ENCODE measurements at regions not wholly inside any gene's neighbourhood (a gene's known extent, or its start where the extent isn't known, plus 50 kb on each side); places are given as distances from the start of the nearest gene placed in this dataset.

DNA sequence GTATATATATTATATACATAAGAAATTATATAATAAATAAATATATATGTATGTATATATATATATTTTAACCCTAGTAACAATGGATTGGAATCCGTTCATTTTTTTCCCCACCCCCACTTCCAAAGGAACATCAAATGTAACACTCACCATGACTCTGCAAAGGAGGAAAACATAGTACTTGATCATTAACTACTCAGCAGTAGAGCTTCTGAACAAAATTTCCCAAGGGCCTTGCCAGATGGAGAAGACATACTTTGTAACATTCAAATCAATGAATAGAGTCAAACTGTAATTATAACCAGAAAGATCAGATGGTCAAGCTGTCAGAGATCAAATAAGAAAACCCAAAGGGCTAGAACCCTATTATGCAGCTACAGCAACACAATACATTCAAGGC is 126.0 kb upstream of the CNTN1 start:
- no peak for DNase-seq (ENCODE audit: low read depth)
- TF ChIP-seq POLR2A (IDR thresholded peaks at IDR 0.05; ENCODE audit: extremely low read depth, insufficient read length) (no peak), MAX (IDR thresholded peaks at IDR 0.05; ENCODE audit: low read depth, low read length) (no peak), MYC (IDR thresholded peaks at IDR 0.05; ENCODE audit: low read depth, low read length) (no peak)
- TF ChIP-seq, protein P1, sequence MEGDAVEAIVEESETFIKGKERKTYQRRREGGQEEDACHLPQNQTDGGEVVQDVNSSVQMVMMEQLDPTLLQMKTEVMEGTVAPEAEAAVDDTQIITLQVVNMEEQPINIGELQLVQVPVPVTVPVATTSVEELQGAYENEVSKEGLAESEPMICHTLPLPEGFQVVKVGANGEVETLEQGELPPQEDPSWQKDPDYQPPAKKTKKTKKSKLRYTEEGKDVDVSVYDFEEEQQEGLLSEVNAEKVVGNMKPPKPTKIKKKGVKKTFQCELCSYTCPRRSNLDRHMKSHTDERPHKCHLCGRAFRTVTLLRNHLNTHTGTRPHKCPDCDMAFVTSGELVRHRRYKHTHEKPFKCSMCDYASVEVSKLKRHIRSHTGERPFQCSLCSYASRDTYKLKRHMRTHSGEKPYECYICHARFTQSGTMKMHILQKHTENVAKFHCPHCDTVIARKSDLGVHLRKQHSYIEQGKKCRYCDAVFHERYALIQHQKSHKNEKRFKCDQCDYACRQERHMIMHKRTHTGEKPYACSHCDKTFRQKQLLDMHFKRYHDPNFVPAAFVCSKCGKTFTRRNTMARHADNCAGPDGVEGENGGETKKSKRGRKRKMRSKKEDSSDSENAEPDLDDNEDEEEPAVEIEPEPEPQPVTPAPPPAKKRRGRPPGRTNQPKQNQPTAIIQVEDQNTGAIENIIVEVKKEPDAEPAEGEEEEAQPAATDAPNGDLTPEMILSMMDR (IDR thresholded peaks at IDR 0.05; ENCODE audit: low read depth, low read length), result no peak
- H3K4me3 ChIP-seq (ENCODE audit: low read depth, low read length), result no peak overlapping the region

DNA sequence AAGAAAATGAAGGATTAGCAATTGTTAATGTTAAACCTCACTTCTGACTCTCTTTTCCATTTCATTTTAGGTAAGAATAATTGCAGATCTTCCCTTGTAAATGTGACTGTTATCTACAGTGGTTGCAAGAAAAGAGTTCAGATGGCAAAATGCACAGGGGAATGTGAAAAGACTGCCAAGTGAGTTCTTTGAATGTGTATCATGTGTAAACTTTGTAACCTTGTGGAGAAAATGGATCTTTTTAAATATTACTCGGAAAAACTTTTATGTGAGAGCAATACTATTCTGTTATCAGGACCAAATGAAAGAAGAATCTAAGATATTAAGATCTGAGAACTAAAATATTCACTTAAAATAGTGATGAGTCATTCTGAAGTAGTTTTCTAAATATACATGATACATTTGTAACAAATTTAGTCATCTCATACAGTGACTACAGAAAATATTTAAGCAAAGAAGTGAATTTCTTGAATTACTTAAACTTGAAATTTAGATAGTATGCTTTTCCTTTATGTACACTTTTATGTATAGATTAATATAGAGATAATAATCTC is 122.5 kb upstream of the CNTN1 start:
- no peak overlapping the region for H3K4me3 ChIP-seq (ENCODE audit: low read depth, low read length)
- no peak for DNase-seq (ENCODE audit: low read depth)
- no peak for TF ChIP-seq MYC (IDR thresholded peaks at IDR 0.05; ENCODE audit: low read depth, low read length)
- no peak for TF ChIP-seq MAX (IDR thresholded peaks at IDR 0.05; ENCODE audit: low read depth, low read length)
- no peak for TF ChIP-seq POLR2A (IDR thresholded peaks at IDR 0.05; ENCODE audit: extremely low read depth, insufficient read length)
- TF ChIP-seq, protein P1 (IDR thresholded peaks at IDR 0.05; ENCODE audit: low read depth, low read length), result no peak

DNA sequence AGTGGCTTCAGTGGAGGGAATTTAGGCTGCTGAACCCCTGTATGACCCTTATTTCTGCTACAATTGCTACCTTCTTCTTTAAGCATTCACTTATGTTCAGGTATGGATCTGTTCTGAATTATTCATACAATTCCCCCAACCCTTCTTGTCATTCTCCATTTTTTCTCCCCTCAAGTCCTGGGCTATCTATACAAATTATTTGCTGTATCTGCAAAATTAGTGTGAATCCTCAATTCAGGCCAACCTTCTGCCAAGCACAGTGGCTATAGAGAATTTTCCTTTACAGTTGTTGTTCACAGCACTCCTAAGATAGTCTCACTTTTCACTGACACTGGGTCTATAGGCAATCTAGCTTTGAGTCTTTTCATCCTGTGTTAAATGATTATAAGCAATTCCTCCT is 119.2 kb upstream of the CNTN1 start:
- no peak overlapping the region for H3K4me3 ChIP-seq (ENCODE audit: low read depth, low read length)
- no peak for DNase-seq (ENCODE audit: low read depth)
- TF ChIP-seq MAX (IDR thresholded peaks at IDR 0.05; ENCODE audit: low read depth, low read length), result no peak
- TF ChIP-seq, protein P1 (IDR thresholded peaks at IDR 0.05; ENCODE audit: low read depth, low read length), result no peak
- no peak for TF ChIP-seq MYC (IDR thresholded peaks at IDR 0.05; ENCODE audit: low read depth, low read length)
- TF ChIP-seq POLR2A (IDR thresholded peaks at IDR 0.05; ENCODE audit: extremely low read depth, insufficient read length), result no peak

GRCh38 chr12:40575987-40576386 is 116.3 kb upstream of the CNTN1 start:
- TF ChIP-seq POLR2A (IDR thresholded peaks at IDR 0.05; ENCODE audit: extremely low read depth, insufficient read length), result no peak
- no peak for TF ChIP-seq MAX (IDR thresholded peaks at IDR 0.05; ENCODE audit: low read depth, low read length)
- TF ChIP-seq, protein P1 (IDR thresholded peaks at IDR 0.05; ENCODE audit: low read depth, low read length), result no peak
- no peak for TF ChIP-seq MYC (IDR thresholded peaks at IDR 0.05; ENCODE audit: low read depth, low read length)

GRCh38 chr12:40577834-40578233 is 114.4 kb upstream of the CNTN1 start:
- no peak for DNase-seq (ENCODE audit: low read depth)
- TF ChIP-seq MAX (IDR thresholded peaks at IDR 0.05; ENCODE audit: low read depth, low read length) (no peak), POLR2A (IDR thresholded peaks at IDR 0.05; ENCODE audit: extremely low read depth, insufficient read length) (no peak), MYC (IDR thresholded peaks at IDR 0.05; ENCODE audit: low read depth, low read length) (no peak)
- TF ChIP-seq, protein P1 (IDR thresholded peaks at IDR 0.05; ENCODE audit: low read depth, low read length), result no peak
- H3K4me3 ChIP-seq (ENCODE audit: low read depth, low read length), result no peak overlapping the region

More at GRCh38 chr12:40575987-40576386, 116.3 kb upstream of the CNTN1 start:
- no peak for DNase-seq (ENCODE audit: low read depth)
- H3K4me3 ChIP-seq (ENCODE audit: low read depth, low read length), result no peak overlapping the region
